SK-N-SH treated with all-trans-retinoic acid at 6 μM for 48 hours (cell line): ENCODE measurements at regions not wholly inside any gene's neighbourhood (a gene's known extent, or its start where the extent isn't known, plus 50 kb on each side); places are given as distances from the start of the nearest gene placed in this dataset.

Experiments
- ATAC-seq: fragments of 200-7000 bp; cut with Tn5 transposase; 3 replicates; pipeline ENCODE4 v1.9.1; 2020; ENCODE audit warnings: mild to moderate bottlenecking, moderate library complexity
- ARNTL ChIP-seq: fragments of 450-650 bp; formaldehyde crosslinking; IDR thresholded peaks from 2 replicates; pipeline ENCODE4 v1.5.0; 2020; ENCODE audit warnings: low read depth, mild to moderate bottlenecking, moderate library complexity, borderline replicate concordance
- CSDC2 ChIP-seq: fragments of 250-450 bp; sonication (Bioruptor Pico); IDR thresholded peaks from 2 replicates; pipeline ENCODE4 v1.5.0; 2020; ENCODE audit warnings: mild to moderate bottlenecking, moderate library complexity
- CSRNP3 ChIP-seq: fragments of 250-450 bp; sonication (Bioruptor Pico); IDR thresholded peaks from 2 replicates; pipeline ENCODE4 v1.5.1; 2021; ENCODE audit warnings: mild to moderate bottlenecking, moderate library complexity
- ESRRG ChIP-seq: fragments of 250-450 bp; sonication (Bioruptor Pico); IDR thresholded peaks from 2 replicates; pipeline ENCODE4 v1.6.1; 2021; ENCODE audit warnings: mild to moderate bottlenecking
- GLIS3 ChIP-seq: fragments of 250-450 bp; sonication (Bioruptor Pico); IDR thresholded peaks from 2 replicates; pipeline ENCODE4 v1.5.0; 2020; ENCODE audit warnings: mild to moderate bottlenecking, moderate library complexity
- ISL1 ChIP-seq: fragments of 250-450 bp; sonication (Bioruptor Pico); IDR thresholded peaks from 2 replicates; pipeline ENCODE4 v2.1.2; 2022; ENCODE audit warnings: mild to moderate bottlenecking, moderate library complexity
- OSR1 ChIP-seq: fragments of 250-450 bp; sonication (Bioruptor Pico); IDR thresholded peaks from 2 replicates; pipeline ENCODE4 v1.8.0; 2022; ENCODE audit warnings: moderate library complexity, mild to moderate bottlenecking, inconsistent platforms
- PATZ1 ChIP-seq: fragments of 250-450 bp; sonication (Bioruptor Pico); IDR thresholded peaks from 2 replicates; pipeline ENCODE4 v1.8.0; 2020; ENCODE audit warnings: mild to moderate bottlenecking, moderate library complexity, borderline replicate concordance
- POU6F1 ChIP-seq: fragments of 250-450 bp; sonication (Bioruptor Pico); IDR thresholded peaks from 2 replicates; pipeline ENCODE4 v1.8.0; 2021; ENCODE audit warnings: low read depth, mild to moderate bottlenecking, moderate library complexity, borderline replicate concordance
- PPARA ChIP-seq: fragments of 250-450 bp; sonication (Bioruptor Pico); IDR thresholded peaks from 2 replicates; pipeline ENCODE4 v1.5.0; 2020; ENCODE audit warnings: mild to moderate bottlenecking, borderline replicate concordance
- SNAI2 ChIP-seq: fragments of 250-450 bp; sonication (Bioruptor Pico); IDR thresholded peaks from 2 replicates; pipeline ENCODE4 v1.5.0; 2020; ENCODE audit warnings: mild to moderate bottlenecking, moderate library complexity
- TCF4 ChIP-seq: fragments of 250-450 bp; sonication (Bioruptor Pico); IDR thresholded peaks from 2 replicates; pipeline ENCODE4 v1.8.0; 2021; ENCODE audit warnings: mild to moderate bottlenecking, moderate library complexity, borderline replicate concordance
- TOX ChIP-seq: fragments of 250-450 bp; sonication (Bioruptor Pico); IDR thresholded peaks from 2 replicates; pipeline ENCODE4 v1.8.0; 2021; ENCODE audit warnings: mild to moderate bottlenecking, moderate library complexity, borderline replicate concordance
- ZC3H10 ChIP-seq: fragments of 250-450 bp; sonication (Bioruptor Pico); IDR thresholded peaks from 2 replicates; pipeline ENCODE4 v1.5.1; 2021; ENCODE audit warnings: mild to moderate bottlenecking, moderate library complexity
- ZFP3 ChIP-seq: fragments of 250-450 bp; sonication (Bioruptor Pico); IDR thresholded peaks from 2 replicates; pipeline ENCODE4 v1.5.0; 2020; ENCODE audit warnings: mild to moderate bottlenecking, moderate library complexity
- ZFP30 ChIP-seq: fragments of 450-650 bp; formaldehyde crosslinking; IDR thresholded peaks from 2 replicates; pipeline ENCODE4 v1.5.0; 2022; ENCODE audit warnings: mild to moderate bottlenecking, moderate library complexity
- ZNF565 ChIP-seq: fragments of 450-650 bp; formaldehyde crosslinking; conservative IDR thresholded peaks from 2 replicates; pipeline ENCODE4 v1.5.0; 2020; ENCODE audit warnings: low read depth, mild to moderate bottlenecking, moderate library complexity
- ZNF70 ChIP-seq: fragments of 450-650 bp; formaldehyde crosslinking; IDR thresholded peaks from 2 replicates; pipeline ENCODE4 v1.5.0; 2020; ENCODE audit warnings: mild to moderate bottlenecking, moderate library complexity
- ZNF8 ChIP-seq: fragments of 450-650 bp; formaldehyde crosslinking; IDR thresholded peaks from 2 replicates; pipeline ENCODE4 v1.5.0; 2020; ENCODE audit warnings: mild to moderate bottlenecking, moderate library complexity
- TF ChIP-seq, protein P1 (sequence below): fragments of 250-450 bp; sonication (Bioruptor Pico); IDR thresholded peaks from 2 replicates; pipeline ENCODE4 v1.5.0; 2020; ENCODE audit warnings: mild to moderate bottlenecking, moderate library complexity
- TF ChIP-seq, protein P2 (sequence below): fragments of 250-450 bp; sonication (Bioruptor Pico); IDR thresholded peaks from 2 replicates; pipeline ENCODE4 v1.5.1; 2020; ENCODE audit warnings: low read depth, mild to moderate bottlenecking, moderate library complexity

DNA sequence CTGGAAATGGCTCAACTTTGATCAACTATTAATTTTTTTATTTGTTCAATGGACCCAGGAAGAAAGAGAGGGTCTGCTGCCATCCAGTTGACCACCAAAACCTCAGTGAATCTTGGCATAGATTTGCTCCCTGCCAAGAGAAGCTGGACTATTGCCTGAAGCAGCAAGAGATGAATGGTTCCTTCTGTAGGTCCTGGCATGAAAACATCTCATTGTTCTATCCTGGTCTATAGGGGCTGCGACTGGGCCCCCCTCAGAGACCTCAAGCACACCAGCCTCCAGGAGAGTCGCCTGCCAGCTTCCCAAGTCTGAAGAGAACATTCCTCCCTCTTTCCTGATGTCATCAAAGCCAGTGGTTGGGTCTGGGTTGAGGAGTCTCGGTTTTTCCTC, 204.9 kb downstream of the TMX1 start:
- TF ChIP-seq TCF4 (no peak), ZFP3 (CRISPR knock-in tag) (no peak), ZNF70 (CRISPR knock-in tag) (no peak)
- ATAC-seq: no peak

DNA sequence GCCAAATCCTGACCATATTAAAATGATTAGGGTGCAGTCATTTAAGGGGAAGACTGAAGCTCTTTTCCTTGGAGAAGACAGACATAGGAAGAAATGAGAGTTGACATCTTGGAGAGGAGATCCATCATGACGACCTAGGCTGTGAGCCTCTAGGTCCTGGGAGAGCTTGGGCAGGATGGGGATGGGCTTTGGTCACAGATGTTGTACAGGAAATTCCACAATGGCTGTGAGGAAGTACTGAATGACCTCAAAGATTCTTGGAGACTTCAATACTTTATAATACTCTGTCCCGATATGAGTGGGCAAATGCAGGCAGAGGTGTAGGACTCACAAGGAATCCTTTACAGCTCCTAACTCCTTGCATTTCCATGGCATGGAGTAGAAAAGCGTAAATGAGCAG, 204.9 kb upstream of the FRMD6 start:
- TF ChIP-seq CSRNP3 (CRISPR knock-in tag): no peak
- TF ChIP-seq PATZ1 (CRISPR knock-in tag): no peak
- no peak for TF ChIP-seq ISL1 (CRISPR knock-in tag)
- TF ChIP-seq ARNTL: no peak
- no peak for TF ChIP-seq ZNF8
- TF ChIP-seq, protein P1, sequence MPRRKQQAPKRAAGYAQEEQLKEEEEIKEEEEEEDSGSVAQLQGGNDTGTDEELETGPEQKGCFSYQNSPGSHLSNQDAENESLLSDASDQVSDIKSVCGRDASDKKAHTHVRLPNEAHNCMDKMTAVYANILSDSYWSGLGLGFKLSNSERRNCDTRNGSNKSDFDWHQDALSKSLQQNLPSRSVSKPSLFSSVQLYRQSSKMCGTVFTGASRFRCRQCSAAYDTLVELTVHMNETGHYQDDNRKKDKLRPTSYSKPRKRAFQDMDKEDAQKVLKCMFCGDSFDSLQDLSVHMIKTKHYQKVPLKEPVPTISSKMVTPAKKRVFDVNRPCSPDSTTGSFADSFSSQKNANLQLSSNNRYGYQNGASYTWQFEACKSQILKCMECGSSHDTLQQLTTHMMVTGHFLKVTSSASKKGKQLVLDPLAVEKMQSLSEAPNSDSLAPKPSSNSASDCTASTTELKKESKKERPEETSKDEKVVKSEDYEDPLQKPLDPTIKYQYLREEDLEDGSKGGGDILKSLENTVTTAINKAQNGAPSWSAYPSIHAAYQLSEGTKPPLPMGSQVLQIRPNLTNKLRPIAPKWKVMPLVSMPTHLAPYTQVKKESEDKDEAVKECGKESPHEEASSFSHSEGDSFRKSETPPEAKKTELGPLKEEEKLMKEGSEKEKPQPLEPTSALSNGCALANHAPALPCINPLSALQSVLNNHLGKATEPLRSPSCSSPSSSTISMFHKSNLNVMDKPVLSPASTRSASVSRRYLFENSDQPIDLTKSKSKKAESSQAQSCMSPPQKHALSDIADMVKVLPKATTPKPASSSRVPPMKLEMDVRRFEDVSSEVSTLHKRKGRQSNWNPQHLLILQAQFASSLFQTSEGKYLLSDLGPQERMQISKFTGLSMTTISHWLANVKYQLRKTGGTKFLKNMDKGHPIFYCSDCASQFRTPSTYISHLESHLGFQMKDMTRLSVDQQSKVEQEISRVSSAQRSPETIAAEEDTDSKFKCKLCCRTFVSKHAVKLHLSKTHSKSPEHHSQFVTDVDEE: no peak
- no peak for TF ChIP-seq POU6F1 (CRISPR knock-in tag)
- TF ChIP-seq, protein P2, sequence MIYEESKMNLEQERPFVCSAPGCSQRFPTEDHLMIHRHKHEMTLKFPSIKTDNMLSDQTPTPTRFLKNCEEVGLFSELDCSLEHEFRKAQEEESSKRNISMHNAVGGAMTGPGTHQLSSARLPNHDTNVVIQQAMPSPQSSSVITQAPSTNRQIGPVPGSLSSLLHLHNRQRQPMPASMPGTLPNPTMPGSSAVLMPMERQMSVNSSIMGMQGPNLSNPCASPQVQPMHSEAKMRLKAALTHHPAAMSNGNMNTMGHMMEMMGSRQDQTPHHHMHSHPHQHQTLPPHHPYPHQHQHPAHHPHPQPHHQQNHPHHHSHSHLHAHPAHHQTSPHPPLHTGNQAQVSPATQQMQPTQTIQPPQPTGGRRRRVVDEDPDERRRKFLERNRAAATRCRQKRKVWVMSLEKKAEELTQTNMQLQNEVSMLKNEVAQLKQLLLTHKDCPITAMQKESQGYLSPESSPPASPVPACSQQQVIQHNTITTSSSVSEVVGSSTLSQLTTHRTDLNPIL (CRISPR knock-in tag): no peak
- no peak for TF ChIP-seq ZNF70 (CRISPR knock-in tag)
- no peak for TF ChIP-seq OSR1 (CRISPR knock-in tag)
- TF ChIP-seq SNAI2 (CRISPR knock-in tag): no peak
- no peak for TF ChIP-seq GLIS3
- no peak for TF ChIP-seq ZFP3 (CRISPR knock-in tag)
- no peak for TF ChIP-seq CSDC2 (CRISPR knock-in tag)
- TF ChIP-seq PPARA (CRISPR knock-in tag): no peak
- no peak for TF ChIP-seq ZFP30 (CRISPR knock-in tag)
- no peak for TF ChIP-seq ZNF565
- TF ChIP-seq, all 23 proteins: peak for 0
- no peak for ATAC-seq

- no peak for ATAC-seq
- TF ChIP-seq ESRRG: no peak
- no peak for TF ChIP-seq ISL1 (CRISPR knock-in tag)
- TF ChIP-seq POU6F1 (CRISPR knock-in tag): no peak
- no peak for TF ChIP-seq TCF4
- no peak for TF ChIP-seq OSR1 (CRISPR knock-in tag)
- no peak for TF ChIP-seq PATZ1 (CRISPR knock-in tag)
- TF ChIP-seq TOX (CRISPR knock-in tag): no peak
- no peak for TF ChIP-seq CSDC2 (CRISPR knock-in tag)
- TF ChIP-seq ZFP3 (CRISPR knock-in tag): no peak
- TF ChIP-seq SNAI2 (CRISPR knock-in tag): no peak
- TF ChIP-seq ARNTL: no peak
- no peak for TF ChIP-seq ZNF70 (CRISPR knock-in tag)
- TF ChIP-seq, protein P2 (CRISPR knock-in tag): no peak
- no peak for TF ChIP-seq ZNF8
- TF ChIP-seq PPARA (CRISPR knock-in tag): no peak
- no peak for TF ChIP-seq ZC3H10 (CRISPR knock-in tag)
- no peak for TF ChIP-seq ZNF565
Observed at GRCh38 chr14:51447411-51447810, 204.3 kb upstream of the FRMD6 start.
